Liver (tissue), 8 donors: ENCODE measurements at regions not wholly inside any gene's neighbourhood (a gene's known extent, or its start where the extent isn't known, plus 50 kb on each side); places are given as distances from the start of the nearest gene placed in this dataset.

Experiments
- DNase-seq: peaks from one replicate; pipeline ENCODE4 v3.0.0-alpha.2; 2017; ENCODE audit warnings: low spot score
- H3K27ac ChIP-seq, 2 donors: one replicate each; pipeline ENCODE4 v1.7.0; 2013; ENCODE audit warnings: inconsistent platforms in 2 of 2, low read length in 2 of 2, control low read depth in 1 of 2, low read depth in 1 of 2, mild to moderate bottlenecking in 1 of 2
- H3K27me3 ChIP-seq, 4 donors: one replicate each; pipeline versions ENCODE4 v1.6.1 to v1.7.0; 2013; ENCODE audit warnings: low read length in 3 of 4, inconsistent platforms in 1 of 4, mild to moderate bottlenecking in 1 of 4, moderate library complexity in 1 of 4; ENCODE audit not compliant: control insufficient read depth in 4 of 4, insufficient read depth in 4 of 4
- H3K36me3 ChIP-seq, 4 donors: one replicate each; pipeline versions ENCODE4 v1.6.1 to v1.7.0; 2013; ENCODE audit warnings: low read length in 3 of 4, mild to moderate bottlenecking in 3 of 4, low read depth in 1 of 4, moderate library complexity in 1 of 4; ENCODE audit not compliant: control insufficient read depth in 4 of 4, insufficient read depth in 3 of 4
- H3K4me1 ChIP-seq, 4 donors: one replicate each; pipeline versions ENCODE4 v1.6.1 to v1.7.0; 2013; ENCODE audit warnings: low read length in 3 of 4, mild to moderate bottlenecking in 3 of 4, moderate library complexity in 1 of 4; ENCODE audit not compliant: control insufficient read depth in 4 of 4, insufficient read depth in 4 of 4
- H3K4me3 ChIP-seq, 3 donors: one replicate each; pipeline versions ENCODE4 v1.6.1 to v1.7.0; 2013; ENCODE audit warnings: low read length in 3 of 3, control low read depth in 1 of 3, low read depth in 1 of 3, mild to moderate bottlenecking in 1 of 3
- H3K9ac ChIP-seq, 2 donors: one replicate each; pipeline ENCODE4 v1.7.0; 2013; ENCODE audit warnings: low read length in 2 of 2, mild to moderate bottlenecking in 2 of 2, moderate library complexity in 2 of 2, control low read depth in 1 of 2, low read depth in 1 of 2
- H3K9me3 ChIP-seq, 4 donors: one replicate each; pipeline versions ENCODE4 v1.6.1 to v1.7.0; 2013; ENCODE audit warnings: low read length in 3 of 4; ENCODE audit not compliant: control insufficient read depth in 4 of 4
- EGR1 ChIP-seq, 2 donors: IDR thresholded peaks; 2 replicates each; pipeline ENCODE4 v1.6.1; 2016 to 2018; ENCODE audit warnings: antibody characterized with exemption in 2 of 2, low read depth in 2 of 2
- FOXA2 ChIP-seq: IDR thresholded peaks from 2 replicates; pipeline ENCODE4 v1.6.1; 2016; ENCODE audit warnings: antibody characterized with exemption
- GABPA ChIP-seq, 2 donors: IDR thresholded peaks in 1 of 2; conservative IDR thresholded peaks in 1 of 2; 2 replicates each; pipeline ENCODE4 v1.6.1; 2016; ENCODE audit warnings: antibody characterized with exemption in 2 of 2, mild to moderate bottlenecking in 1 of 2, moderate library complexity in 1 of 2
- HNF4G ChIP-seq: IDR thresholded peaks from 2 replicates; pipeline ENCODE4 v1.6.1; 2016; ENCODE audit warnings: antibody characterized with exemption
- JUND ChIP-seq, 2 donors: IDR thresholded peaks; 2 replicates each; pipeline ENCODE4 v1.6.1; 2016; ENCODE audit warnings: antibody characterized with exemption in 2 of 2
- RAD21 ChIP-seq, 2 donors: IDR thresholded peaks; 2 replicates each; pipeline ENCODE4 v1.6.1; 2016; ENCODE audit warnings: antibody characterized with exemption in 2 of 2, mild to moderate bottlenecking in 2 of 2
- RXRA ChIP-seq, 2 donors: IDR thresholded peaks; 2 replicates each; pipeline ENCODE4 v1.6.1; 2017 to 2018; ENCODE audit warnings: antibody characterized with exemption in 2 of 2, mild to moderate bottlenecking in 1 of 2
- SP1 ChIP-seq: IDR thresholded peaks from 2 replicates; pipeline ENCODE4 v1.6.1; 2018; ENCODE audit warnings: antibody characterized with exemption, mild to moderate bottlenecking
- TAF1 ChIP-seq: conservative IDR thresholded peaks from 2 replicates; pipeline ENCODE4 v1.6.1; 2016; ENCODE audit warnings: antibody characterized with exemption, mild to moderate bottlenecking
- YY1 ChIP-seq: IDR thresholded peaks from 2 replicates; pipeline ENCODE4 v1.6.1; 2016; ENCODE audit warnings: antibody characterized with exemption, mild to moderate bottlenecking
- WGBS: extraction: QIAGEN DNeasy Blood & Tissue Kit; methylation state at CpG from one replicate; pipeline ENCODE4 v1.1.7; 2013; 5-methylcytosine and 5-hydroxymethylcytosine counted together
- TF ChIP-seq, protein P1 (sequence below): fragments of 150-350 bp; IDR thresholded peaks from 2 replicates; pipeline ENCODE4 v1.5.1; 2017; ENCODE audit warnings: improper control_type of control experiment, low read depth, low read length; ENCODE audit not compliant: missing input control
- TF ChIP-seq, protein P2 (sequence below): IDR thresholded peaks from 2 replicates; pipeline ENCODE4 v1.6.1; 2016; ENCODE audit warnings: antibody characterized with exemption
- TF ChIP-seq, protein P3 (sequence below): IDR thresholded peaks from 2 replicates; pipeline ENCODE4 v1.6.1; 2016; ENCODE audit warnings: antibody characterized with exemption
- TF ChIP-seq, protein P4 (sequence below): IDR thresholded peaks from 2 replicates; pipeline ENCODE4 v1.6.1; 2016; ENCODE audit warnings: antibody characterized with exemption, mild to moderate bottlenecking
- donor health status: healthy.
- donor health status: healthy.
- donor health status: healthy.
- donor health status: healthy.
- donor health status: healthy.

DNA sequence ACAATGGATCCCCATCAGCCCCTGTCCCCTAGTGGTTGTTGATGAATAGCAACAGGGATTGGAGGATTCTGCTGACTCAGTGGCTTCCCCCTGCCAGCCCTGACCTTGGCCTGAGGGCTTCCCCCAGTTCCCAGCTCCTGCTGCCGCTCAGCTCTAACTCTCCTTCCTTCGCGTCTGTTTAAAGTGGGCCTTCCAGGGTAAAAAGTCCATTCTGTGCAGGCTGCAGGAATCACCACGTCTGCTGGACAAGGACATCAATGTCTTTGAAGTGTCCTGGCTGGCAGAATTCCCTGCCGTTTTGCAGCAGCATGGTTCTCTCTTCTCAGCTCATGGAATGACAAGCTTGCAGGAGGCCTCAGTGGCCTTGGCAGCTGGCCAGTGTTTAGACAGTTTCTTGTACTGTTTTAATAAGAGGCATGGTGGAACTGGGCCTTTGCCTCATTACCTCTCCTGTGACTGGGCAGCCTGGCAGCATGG is 152.5 kb upstream of the STX18 start:
- no peak overlapping the region for H3K9ac ChIP-seq
- no peak overlapping the region for H3K4me3 ChIP-seq
- TF ChIP-seq, protein P1, sequence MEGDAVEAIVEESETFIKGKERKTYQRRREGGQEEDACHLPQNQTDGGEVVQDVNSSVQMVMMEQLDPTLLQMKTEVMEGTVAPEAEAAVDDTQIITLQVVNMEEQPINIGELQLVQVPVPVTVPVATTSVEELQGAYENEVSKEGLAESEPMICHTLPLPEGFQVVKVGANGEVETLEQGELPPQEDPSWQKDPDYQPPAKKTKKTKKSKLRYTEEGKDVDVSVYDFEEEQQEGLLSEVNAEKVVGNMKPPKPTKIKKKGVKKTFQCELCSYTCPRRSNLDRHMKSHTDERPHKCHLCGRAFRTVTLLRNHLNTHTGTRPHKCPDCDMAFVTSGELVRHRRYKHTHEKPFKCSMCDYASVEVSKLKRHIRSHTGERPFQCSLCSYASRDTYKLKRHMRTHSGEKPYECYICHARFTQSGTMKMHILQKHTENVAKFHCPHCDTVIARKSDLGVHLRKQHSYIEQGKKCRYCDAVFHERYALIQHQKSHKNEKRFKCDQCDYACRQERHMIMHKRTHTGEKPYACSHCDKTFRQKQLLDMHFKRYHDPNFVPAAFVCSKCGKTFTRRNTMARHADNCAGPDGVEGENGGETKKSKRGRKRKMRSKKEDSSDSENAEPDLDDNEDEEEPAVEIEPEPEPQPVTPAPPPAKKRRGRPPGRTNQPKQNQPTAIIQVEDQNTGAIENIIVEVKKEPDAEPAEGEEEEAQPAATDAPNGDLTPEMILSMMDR: peak; percentile 5
- TF ChIP-seq GABPA (IDR thresholded peaks at IDR 0.05 in 1 of 2, conservative IDR thresholded peaks at IDR 0.05 in 1 of 2): no peak
- H3K4me1 ChIP-seq: no peaks in the 10 kb centered on the region
- no peaks in the 10 kb centered on the region for H3K36me3 ChIP-seq
- no peaks in the 10 kb centered on the region for H3K9me3 ChIP-seq
- DNase-seq: no peak
- H3K27ac ChIP-seq: no peak overlapping the region
- 68% methylated on average over 5 of the region's 5 CpGs for WGBS
- no peaks in the 10 kb centered on the region for H3K27me3 ChIP-seq

DNA sequence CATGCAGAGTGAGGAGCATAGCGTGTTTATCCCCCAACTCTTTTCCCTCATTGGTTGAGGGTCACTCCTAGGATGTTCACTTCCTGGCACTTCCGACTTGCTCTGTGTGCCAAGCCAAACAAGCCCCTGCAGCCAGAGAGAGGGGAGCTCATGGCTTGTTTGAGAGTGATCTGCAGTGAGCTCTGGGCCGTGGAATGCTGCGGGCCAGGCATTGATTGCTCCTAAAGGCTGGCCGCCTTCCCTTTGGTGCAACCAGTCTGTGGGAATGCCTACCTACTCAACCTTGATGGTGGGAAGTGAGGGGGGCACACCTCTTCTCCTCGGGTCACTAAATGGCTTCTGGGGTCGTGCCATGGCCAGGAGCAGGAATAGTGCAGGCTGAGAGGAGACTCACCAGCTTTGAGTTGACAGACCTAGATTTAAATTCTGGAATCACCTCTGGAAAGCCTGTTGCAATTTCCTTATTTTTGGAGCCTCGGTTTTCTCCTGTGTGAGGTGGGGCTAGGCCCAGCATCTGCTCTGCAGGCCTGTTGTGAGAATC is 152.0 kb upstream of the STX18 start:
- Histone ChIP-seq H3K9me3 (no peaks in the 10 kb centered on the region), H3K9ac (no peak overlapping the region), H3K4me1 (no peaks in the 10 kb centered on the region), H3K36me3 (no peaks in the 10 kb centered on the region), H3K4me3 (no peak overlapping the region), H3K27ac (no peak overlapping the region), H3K27me3 (no peaks in the 10 kb centered on the region)
- 90% methylated on average over 8 of the region's 8 CpGs for WGBS
- TF ChIP-seq EGR1 (IDR thresholded peaks at IDR 0.05; ENCODE audit: low read depth in 2 of 2) (no peak), FOXA2 (no peak), TAF1 (no peak), YY1 (no peak), RAD21 (IDR thresholded peaks at IDR 0.05) (no peak), SP1 (no peak), JUND (IDR thresholded peaks at IDR 0.05) (no peak), RXRA (IDR thresholded peaks at IDR 0.05) (no peak), HNF4G (no peak)
- TF ChIP-seq, protein P1: no peak
- TF ChIP-seq, protein P2, sequence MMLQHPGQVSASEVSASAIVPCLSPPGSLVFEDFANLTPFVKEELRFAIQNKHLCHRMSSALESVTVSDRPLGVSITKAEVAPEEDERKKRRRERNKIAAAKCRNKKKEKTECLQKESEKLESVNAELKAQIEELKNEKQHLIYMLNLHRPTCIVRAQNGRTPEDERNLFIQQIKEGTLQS: no peak
- TF ChIP-seq, protein P3, sequence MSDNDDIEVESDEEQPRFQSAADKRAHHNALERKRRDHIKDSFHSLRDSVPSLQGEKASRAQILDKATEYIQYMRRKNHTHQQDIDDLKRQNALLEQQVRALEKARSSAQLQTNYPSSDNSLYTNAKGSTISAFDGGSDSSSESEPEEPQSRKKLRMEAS: no peak
- TF ChIP-seq, protein P4, sequence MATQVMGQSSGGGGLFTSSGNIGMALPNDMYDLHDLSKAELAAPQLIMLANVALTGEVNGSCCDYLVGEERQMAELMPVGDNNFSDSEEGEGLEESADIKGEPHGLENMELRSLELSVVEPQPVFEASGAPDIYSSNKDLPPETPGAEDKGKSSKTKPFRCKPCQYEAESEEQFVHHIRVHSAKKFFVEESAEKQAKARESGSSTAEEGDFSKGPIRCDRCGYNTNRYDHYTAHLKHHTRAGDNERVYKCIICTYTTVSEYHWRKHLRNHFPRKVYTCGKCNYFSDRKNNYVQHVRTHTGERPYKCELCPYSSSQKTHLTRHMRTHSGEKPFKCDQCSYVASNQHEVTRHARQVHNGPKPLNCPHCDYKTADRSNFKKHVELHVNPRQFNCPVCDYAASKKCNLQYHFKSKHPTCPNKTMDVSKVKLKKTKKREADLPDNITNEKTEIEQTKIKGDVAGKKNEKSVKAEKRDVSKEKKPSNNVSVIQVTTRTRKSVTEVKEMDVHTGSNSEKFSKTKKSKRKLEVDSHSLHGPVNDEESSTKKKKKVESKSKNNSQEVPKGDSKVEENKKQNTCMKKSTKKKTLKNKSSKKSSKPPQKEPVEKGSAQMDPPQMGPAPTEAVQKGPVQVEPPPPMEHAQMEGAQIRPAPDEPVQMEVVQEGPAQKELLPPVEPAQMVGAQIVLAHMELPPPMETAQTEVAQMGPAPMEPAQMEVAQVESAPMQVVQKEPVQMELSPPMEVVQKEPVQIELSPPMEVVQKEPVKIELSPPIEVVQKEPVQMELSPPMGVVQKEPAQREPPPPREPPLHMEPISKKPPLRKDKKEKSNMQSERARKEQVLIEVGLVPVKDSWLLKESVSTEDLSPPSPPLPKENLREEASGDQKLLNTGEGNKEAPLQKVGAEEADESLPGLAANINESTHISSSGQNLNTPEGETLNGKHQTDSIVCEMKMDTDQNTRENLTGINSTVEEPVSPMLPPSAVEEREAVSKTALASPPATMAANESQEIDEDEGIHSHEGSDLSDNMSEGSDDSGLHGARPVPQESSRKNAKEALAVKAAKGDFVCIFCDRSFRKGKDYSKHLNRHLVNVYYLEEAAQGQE: no peak
- no peak for DNase-seq
